ENCODE measurements at regions not wholly inside any gene's neighbourhood (a gene's known extent, or its start where the extent isn't known, plus 50 kb on each side); places are given as distances from the start of the nearest gene placed in this dataset.

GRCh38 chr1:234918961-234919761 is 209.5 kb downstream of the TOMM20 start:
- H3K36me3 ChIP-seq (ENCODE audit: control insufficient read depth in 1 of 2, insufficient read depth in 2 of 2, low read length in 2 of 2) = no peaks in the 10 kb centered on the region
- H3K9me3 ChIP-seq (ENCODE audit: control insufficient read depth in 1 of 2, low read length in 2 of 2) = peaks cover 0 to 4% of the 10 kb centered on the region in 2 donors
- H3K27ac ChIP-seq (ENCODE audit: low read depth, low read length) = peak overlapping the region; percentile 58
- H3K4me3 ChIP-seq (ENCODE audit: low read depth in 1 of 2, low read length in 2 of 2) = no peak overlapping the region
- no peaks in the 10 kb centered on the region for H3K27me3 ChIP-seq (ENCODE audit: control insufficient read depth in 1 of 2, insufficient read depth in 2 of 2, low read length in 2 of 2)
- peaks cover 15 to 26% of the 10 kb centered on the region in 2 donors for H3K4me1 ChIP-seq (ENCODE audit: control insufficient read depth in 1 of 2, insufficient read depth in 2 of 2, low read length in 2 of 2)
- H3K9ac ChIP-seq (ENCODE audit: low read depth in 1 of 2, low read length in 2 of 2) = no peak overlapping the region

- H3K4me1 ChIP-seq (ENCODE audit: control insufficient read depth in 1 of 2, insufficient read depth in 2 of 2, low read length in 2 of 2) = peaks cover 15 to 26% of the 10 kb centered on the region in 2 donors
- H3K27ac ChIP-seq (ENCODE audit: low read depth, low read length) = peak overlapping the region; percentile 58
- peaks cover 0 to 4% of the 10 kb centered on the region in 2 donors for H3K9me3 ChIP-seq (ENCODE audit: control insufficient read depth in 1 of 2, low read length in 2 of 2)
- no peaks in the 10 kb centered on the region for H3K27me3 ChIP-seq (ENCODE audit: control insufficient read depth in 1 of 2, insufficient read depth in 2 of 2, low read length in 2 of 2)
- no peak overlapping the region for H3K4me3 ChIP-seq (ENCODE audit: low read depth in 1 of 2, low read length in 2 of 2)
- H3K9ac ChIP-seq (ENCODE audit: low read depth in 1 of 2, low read length in 2 of 2) = no peak overlapping the region
- no peaks in the 10 kb centered on the region for H3K36me3 ChIP-seq (ENCODE audit: control insufficient read depth in 1 of 2, insufficient read depth in 2 of 2, low read length in 2 of 2)
These were observed 210.3 kb downstream of the TOMM20 start for GRCh38 chr1:234918181-234918841.

- H3K9ac ChIP-seq (ENCODE audit: low read depth in 1 of 2, low read length in 2 of 2) = no peak overlapping the region
- no peak overlapping the region for H3K4me3 ChIP-seq (ENCODE audit: low read depth in 1 of 2, low read length in 2 of 2)
- peaks cover 0 to 4% of the 10 kb centered on the region in 2 donors for H3K9me3 ChIP-seq (ENCODE audit: control insufficient read depth in 1 of 2, low read length in 2 of 2)
- no peaks in the 10 kb centered on the region for H3K27me3 ChIP-seq (ENCODE audit: control insufficient read depth in 1 of 2, insufficient read depth in 2 of 2, low read length in 2 of 2)
- H3K4me1 ChIP-seq (ENCODE audit: control insufficient read depth in 1 of 2, insufficient read depth in 2 of 2, low read length in 2 of 2) = peaks cover 15 to 30% of the 10 kb centered on the region in 2 donors
- H3K36me3 ChIP-seq (ENCODE audit: control insufficient read depth in 1 of 2, insufficient read depth in 2 of 2, low read length in 2 of 2) = no peaks in the 10 kb centered on the region
- H3K27ac ChIP-seq (ENCODE audit: low read depth, low read length) = peak overlapping the region; percentile 11
These were observed 211.0 kb downstream of the TOMM20 start for GRCh38 chr1:234917495-234918180.

- peaks cover 0 to 4% of the 10 kb centered on the region in 2 donors for H3K9me3 ChIP-seq (ENCODE audit: control insufficient read depth in 1 of 2, low read length in 2 of 2)
- peaks cover 15 to 30% of the 10 kb centered on the region in 2 donors for H3K4me1 ChIP-seq (ENCODE audit: control insufficient read depth in 1 of 2, insufficient read depth in 2 of 2, low read length in 2 of 2)
- H3K9ac ChIP-seq (ENCODE audit: low read depth in 1 of 2, low read length in 2 of 2) = no peak overlapping the region
- H3K27ac ChIP-seq (ENCODE audit: low read depth, low read length) = no peak overlapping the region
- H3K4me3 ChIP-seq (ENCODE audit: low read depth in 1 of 2, low read length in 2 of 2) = no peak overlapping the region
- H3K27me3 ChIP-seq (ENCODE audit: control insufficient read depth in 1 of 2, insufficient read depth in 2 of 2, low read length in 2 of 2) = no peaks in the 10 kb centered on the region
- H3K36me3 ChIP-seq (ENCODE audit: control insufficient read depth in 1 of 2, insufficient read depth in 2 of 2, low read length in 2 of 2) = no peaks in the 10 kb centered on the region
These were observed 211.8 kb downstream of the TOMM20 start for GRCh38 chr1:234916840-234917239.

GRCh38 chr1:234915924-234916675 is 212.5 kb downstream of the TOMM20 start:
- peaks cover 15 to 27% of the 10 kb centered on the region in 2 donors for H3K4me1 ChIP-seq (ENCODE audit: control insufficient read depth in 1 of 2, insufficient read depth in 2 of 2, low read length in 2 of 2)
- H3K9ac ChIP-seq (ENCODE audit: low read depth in 1 of 2, low read length in 2 of 2) = no peak overlapping the region
- no peaks in the 10 kb centered on the region for H3K36me3 ChIP-seq (ENCODE audit: control insufficient read depth in 1 of 2, insufficient read depth in 2 of 2, low read length in 2 of 2)
- H3K27me3 ChIP-seq (ENCODE audit: control insufficient read depth in 1 of 2, insufficient read depth in 2 of 2, low read length in 2 of 2) = no peaks in the 10 kb centered on the region
- H3K27ac ChIP-seq (ENCODE audit: low read depth, low read length) = no peak overlapping the region
- peaks cover 0 to 4% of the 10 kb centered on the region in 2 donors for H3K9me3 ChIP-seq (ENCODE audit: control insufficient read depth in 1 of 2, low read length in 2 of 2)
- no peak overlapping the region for H3K4me3 ChIP-seq (ENCODE audit: low read depth in 1 of 2, low read length in 2 of 2)

GRCh38 chr1:234914606-234915290 is 213.9 kb downstream of the TOMM20 start:
- Histone ChIP-seq H3K4me3 (ENCODE audit: low read depth in 1 of 2, low read length in 2 of 2) (no peak overlapping the region), H3K9ac (ENCODE audit: low read depth in 1 of 2, low read length in 2 of 2) (no peak overlapping the region), H3K27ac (ENCODE audit: low read depth, low read length) (no peak overlapping the region), H3K27me3 (ENCODE audit: control insufficient read depth in 1 of 2, insufficient read depth in 2 of 2, low read length in 2 of 2) (no peaks in the 10 kb centered on the region), H3K9me3 (ENCODE audit: control insufficient read depth in 1 of 2, low read length in 2 of 2) (no peaks in the 10 kb centered on the region), H3K4me1 (ENCODE audit: control insufficient read depth in 1 of 2, insufficient read depth in 2 of 2, low read length in 2 of 2) (peaks cover 17 to 23% of the 10 kb centered on the region in 2 donors), H3K36me3 (ENCODE audit: control insufficient read depth in 1 of 2, insufficient read depth in 2 of 2, low read length in 2 of 2) (no peaks in the 10 kb centered on the region)

GRCh38 chr1:234913771-234914170 is 214.9 kb downstream of the TOMM20 start:
- peaks cover 20 to 23% of the 10 kb centered on the region in 2 donors for H3K4me1 ChIP-seq (ENCODE audit: control insufficient read depth in 1 of 2, insufficient read depth in 2 of 2, low read length in 2 of 2)
- no peak overlapping the region for H3K4me3 ChIP-seq (ENCODE audit: low read depth in 1 of 2, low read length in 2 of 2)
- no peak overlapping the region for H3K27ac ChIP-seq (ENCODE audit: low read depth, low read length)
- no peaks in the 10 kb centered on the region for H3K9me3 ChIP-seq (ENCODE audit: control insufficient read depth in 1 of 2, low read length in 2 of 2)
- no peak overlapping the region for H3K9ac ChIP-seq (ENCODE audit: low read depth in 1 of 2, low read length in 2 of 2)
- no peaks in the 10 kb centered on the region for H3K36me3 ChIP-seq (ENCODE audit: control insufficient read depth in 1 of 2, insufficient read depth in 2 of 2, low read length in 2 of 2)
- H3K27me3 ChIP-seq (ENCODE audit: control insufficient read depth in 1 of 2, insufficient read depth in 2 of 2, low read length in 2 of 2) = no peaks in the 10 kb centered on the region

- Histone ChIP-seq H3K36me3 (ENCODE audit: control insufficient read depth in 1 of 2, insufficient read depth in 2 of 2, low read length in 2 of 2) (no peaks in the 10 kb centered on the region), H3K4me3 (ENCODE audit: low read depth in 1 of 2, low read length in 2 of 2) (no peak overlapping the region), H3K9me3 (ENCODE audit: control insufficient read depth in 1 of 2, low read length in 2 of 2) (no peaks in the 10 kb centered on the region), H3K9ac (ENCODE audit: low read depth in 1 of 2, low read length in 2 of 2) (no peak overlapping the region), H3K27ac (ENCODE audit: low read depth, low read length) (no peak overlapping the region), H3K4me1 (ENCODE audit: control insufficient read depth in 1 of 2, insufficient read depth in 2 of 2, low read length in 2 of 2) (peaks cover 20 to 24% of the 10 kb centered on the region in 2 donors), H3K27me3 (ENCODE audit: control insufficient read depth in 1 of 2, insufficient read depth in 2 of 2, low read length in 2 of 2) (no peaks in the 10 kb centered on the region)
These were observed 215.4 kb downstream of the TOMM20 start for GRCh38 chr1:234913278-234913649.

GRCh38 chr1:234912548-234913277 is 215.9 kb downstream of the TOMM20 start:
- Histone ChIP-seq H3K4me3 (ENCODE audit: low read depth in 1 of 2, low read length in 2 of 2) (no peak overlapping the region), H3K36me3 (ENCODE audit: control insufficient read depth in 1 of 2, insufficient read depth in 2 of 2, low read length in 2 of 2) (no peaks in the 10 kb centered on the region), H3K27ac (ENCODE audit: low read depth, low read length) (no peak overlapping the region), H3K9me3 (ENCODE audit: control insufficient read depth in 1 of 2, low read length in 2 of 2) (no peaks in the 10 kb centered on the region), H3K27me3 (ENCODE audit: control insufficient read depth in 1 of 2, insufficient read depth in 2 of 2, low read length in 2 of 2) (no peaks in the 10 kb centered on the region), H3K4me1 (ENCODE audit: control insufficient read depth in 1 of 2, insufficient read depth in 2 of 2, low read length in 2 of 2) (peaks cover 21 to 23% of the 10 kb centered on the region in 2 donors), H3K9ac (ENCODE audit: low read depth in 1 of 2, low read length in 2 of 2) (no peak overlapping the region)

Measured in duodenal mucosa (tissue), 2 donors.